HCEC 1CT (cell line): ENCODE measurements at regions not wholly inside any gene's neighbourhood (a gene's known extent, or its start where the extent isn't known, plus 50 kb on each side); places are given as distances from the start of the nearest gene placed in this dataset.
A peak's percentile ranks its signal among the peaks of the same experiment; 100 is the strongest.

ENCODE experiments used
- DNase-seq: peaks from one replicate; pipeline ENCODE4 v3.0.0-alpha.2; 2017

- no peak for DNase-seq
Measured at GRCh38 chr6:100944644-100945043, 63.5 kb upstream of the ASCC3 start.

- DNase-seq = no peak
Measured at GRCh38 chr6:100946021-100946540, 65.0 kb upstream of the ASCC3 start.

- DNase-seq = no peak
Measured at GRCh38 chr6:100946711-100947110, 65.6 kb upstream of the ASCC3 start.

- peak; percentile 72 for DNase-seq
Measured at GRCh38 chr6:100948381-100949133, 67.4 kb upstream of the ASCC3 start.

GRCh38 chr6:100952006-100952405 lies 70.9 kb upstream of the ASCC3 start:
- no peak for DNase-seq

GRCh38 chr6:100959280-100959679 lies 78.2 kb upstream of the ASCC3 start:
- DNase-seq = no peak

- peak; percentile 37 for DNase-seq
Measured at GRCh38 chr6:100962466-100962865, 81.3 kb upstream of the ASCC3 start.

- no peak for DNase-seq
Measured at GRCh38 chr6:100965067-100965466, 83.9 kb upstream of the ASCC3 start.

GRCh38 chr6:100968949-100969348 lies 87.8 kb upstream of the ASCC3 start:
- DNase-seq = peak; percentile 21

- DNase-seq = no peak
Measured at GRCh38 chr6:100979267-100979666, 98.1 kb upstream of the ASCC3 start.

- DNase-seq = no peak
Measured at GRCh38 chr6:100980949-100981348, 99.8 kb upstream of the ASCC3 start.

GRCh38 chr6:100986921-100987320 lies 105.8 kb upstream of the ASCC3 start:
- no peak for DNase-seq

GRCh38 chr6:100987556-100987955 lies 106.4 kb upstream of the ASCC3 start:
- DNase-seq = no peak

GRCh38 chr6:100988391-100988984 lies 107.4 kb upstream of the ASCC3 start:
- DNase-seq = no peak

- DNase-seq = no peak
Measured at GRCh38 chr6:100990070-100990469, 108.9 kb upstream of the ASCC3 start.

GRCh38 chr6:100996409-100996808 lies 115.3 kb upstream of the ASCC3 start:
- DNase-seq = no peak

GRCh38 chr6:100998111-100998510 lies 117.0 kb upstream of the ASCC3 start:
- DNase-seq = peak; percentile 88

GRCh38 chr6:100999034-100999597 lies 118.0 kb upstream of the ASCC3 start:
- no peak for DNase-seq

GRCh38 chr6:101000341-101000740 lies 119.2 kb upstream of the ASCC3 start:
- DNase-seq = peak; percentile 68

- DNase-seq = no peak
Measured at GRCh38 chr6:101001012-101001411, 119.9 kb upstream of the ASCC3 start.

- no peak for DNase-seq
Measured at GRCh38 chr6:101001607-101002006, 120.5 kb upstream of the ASCC3 start.

GRCh38 chr6:101003075-101003474 lies 121.9 kb upstream of the ASCC3 start:
- DNase-seq = no peak

- no peak for DNase-seq
Measured at GRCh38 chr6:101011186-101011585, 130.1 kb upstream of the ASCC3 start.

- DNase-seq = peak; percentile 42
Measured at GRCh38 chr6:101013612-101014195, 132.6 kb upstream of the ASCC3 start.
